BJ (cell line): ENCODE measurements at regions not wholly inside any gene's neighbourhood (a gene's known extent, or its start where the extent isn't known, plus 50 kb on each side); places are given as distances from the start of the nearest gene placed in this dataset.

Experiments
- CTCF ChIA-PET: fragments of 350-600 bp; formaldehyde crosslinking; extraction: SDS; loops from one replicate; lab custom pipeline; 2021; ENCODE audit warnings: antibody characterized with exemption, inconsistent platforms; lab: Yijun Ruan, JAX
- POLR2A ChIA-PET: fragments of 300-600 bp; sonication (Branson Sonifier 250); formaldehyde crosslinking; extraction: SDS; loops from one replicate; lab custom pipeline; 2021; ENCODE audit warnings: antibody characterized with exemption; lab: Charles Lee
- DNase-seq: peaks from one replicate; pipeline ENCODE4 v3.0.0-alpha.2; 2011; ENCODE audit warnings: low read depth
- H3K27me3 ChIP-seq: 2 replicates; pipeline ENCODE4 v1.6.0; 2011; ENCODE audit warnings: low read length; ENCODE audit not compliant: control insufficient read depth, insufficient read depth
- H3K36me3 ChIP-seq: 2 replicates; pipeline ENCODE4 v1.5.1; 2011; ENCODE audit warnings: low read length; ENCODE audit not compliant: control insufficient read depth, insufficient read depth
- H3K4me3 ChIP-seq: 2 replicates; pipeline ENCODE4 v1.5.1; 2011; ENCODE audit warnings: low read depth, mild to moderate bottlenecking, control low read depth, low read length
- CTCF ChIP-seq: IDR thresholded peaks from 2 replicates; pipeline ENCODE4 v1.5.1; 2011; ENCODE audit warnings: low read depth, mild to moderate bottlenecking, control low read depth, inconsistent platforms, low read length, moderate library complexity; ENCODE audit not compliant: insufficient read depth

GRCh38 chr16:25426829-25427228 lies 169.2 kb upstream of the ZKSCAN2 start:
- ChIA-PET CTCF (no interaction called here), POLR2A (no interaction called here)
- Histone ChIP-seq H3K27me3 (no peaks in the 10 kb centered on the region), H3K4me3 (no peak overlapping the region), H3K36me3 (no peaks in the 10 kb centered on the region)
- TF ChIP-seq CTCF: no peak
- DNase-seq: no peak

- Histone ChIP-seq H3K36me3 (no peaks in the 10 kb centered on the region), H3K27me3 (no peaks in the 10 kb centered on the region), H3K4me3 (no peak overlapping the region)
- POLR2A ChIA-PET: no interaction called here
- TF ChIP-seq CTCF: no peak
- CTCF ChIA-PET: interaction anchor here (0.6 kb wide), 1 partner anchor 26 kb away, joined by 3 read pairs; no protein-coding TSS in a partner anchor
- no peak for DNase-seq
These were observed 162.0 kb upstream of the ZKSCAN2 start for GRCh38 chr16:25419681-25420080.

GRCh38 chr16:25419153-25419552 lies 161.5 kb upstream of the ZKSCAN2 start:
- no peak overlapping the region for H3K4me3 ChIP-seq
- ChIA-PET CTCF (interaction anchor here (0.6 kb wide), 1 partner anchor 25 kb away, joined by 3 read pairs; no protein-coding TSS in a partner anchor), POLR2A (no interaction called here)
- no peaks in the 10 kb centered on the region for H3K36me3 ChIP-seq
- no peaks in the 10 kb centered on the region for H3K27me3 ChIP-seq
- DNase-seq: no peak
- no peak for TF ChIP-seq CTCF

- Histone ChIP-seq H3K36me3 (no peaks in the 10 kb centered on the region), H3K27me3 (no peaks in the 10 kb centered on the region), H3K4me3 (no peak overlapping the region)
- no peak for DNase-seq
- no peak for TF ChIP-seq CTCF
- ChIA-PET POLR2A (no interaction called here), CTCF (no interaction called here)
These were observed 158.4 kb upstream of the ZKSCAN2 start for GRCh38 chr16:25416002-25416401.

- Histone ChIP-seq H3K4me3 (no peak overlapping the region), H3K27me3 (no peaks in the 10 kb centered on the region), H3K36me3 (no peaks in the 10 kb centered on the region)
- ChIA-PET CTCF (no interaction called here), POLR2A (no interaction called here)
- no peak for TF ChIP-seq CTCF
- DNase-seq: peak; percentile 6
These were observed 156.3 kb upstream of the ZKSCAN2 start for GRCh38 chr16:25413975-25414374.
